ENCODE measurements at regions not wholly inside any gene's neighbourhood (a gene's known extent, or its start where the extent isn't known, plus 50 kb on each side); places are given as distances from the start of the nearest gene placed in this dataset.

GRCh38 chr4:3850128-3850527 is 83.9 kb downstream of the ADRA2C start:
- no peak for TF ChIP-seq CTCF (IDR thresholded peaks at IDR 0.05)
- no peak for TF ChIP-seq POLR2AphosphoS5 (IDR thresholded peaks at IDR 0.05)
- TF ChIP-seq POLR2A (IDR thresholded peaks at IDR 0.05): no peak
- TF ChIP-seq EP300 (IDR thresholded peaks at IDR 0.05): no peak

Measured in stomach (tissue), 4 donors.